ENCODE measurements at regions not wholly inside any gene's neighbourhood (a gene's known extent, or its start where the extent isn't known, plus 50 kb on each side); places are given as distances from the start of the nearest gene placed in this dataset.

DNA sequence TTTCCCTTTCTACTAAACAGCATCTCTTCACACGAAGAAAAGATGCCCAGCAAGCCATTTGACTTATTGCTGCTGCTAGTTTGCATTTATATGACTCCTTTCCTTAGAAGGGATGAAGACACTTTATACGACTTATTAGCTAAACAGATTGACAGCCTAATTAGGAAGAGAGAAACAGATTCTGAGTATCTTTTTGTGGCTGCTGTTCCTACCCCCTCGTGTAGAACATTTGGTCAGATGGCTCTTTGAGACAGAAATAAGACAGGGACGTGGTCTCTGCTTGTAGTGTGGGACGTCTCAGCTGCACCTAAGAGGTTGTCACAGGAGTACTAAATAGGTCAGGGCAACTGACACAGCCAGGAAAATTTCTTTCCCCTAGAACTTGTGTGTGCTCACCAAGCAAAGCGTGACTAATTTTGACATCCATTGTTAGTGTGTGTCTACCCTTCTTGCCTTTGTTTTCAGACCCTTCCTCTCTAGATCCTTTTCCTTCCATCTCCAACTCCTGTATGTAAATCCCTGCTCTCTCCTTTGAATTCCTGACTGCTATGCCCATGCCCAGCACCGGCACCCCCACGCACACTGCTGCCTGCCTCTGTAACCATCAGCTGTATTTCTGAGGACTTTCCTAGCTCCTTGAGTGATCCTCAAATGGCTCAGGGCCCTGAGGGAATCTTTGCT is 83.2 kb downstream of the DAD1 start (continued):
- TF ChIP-seq, protein P1, sequence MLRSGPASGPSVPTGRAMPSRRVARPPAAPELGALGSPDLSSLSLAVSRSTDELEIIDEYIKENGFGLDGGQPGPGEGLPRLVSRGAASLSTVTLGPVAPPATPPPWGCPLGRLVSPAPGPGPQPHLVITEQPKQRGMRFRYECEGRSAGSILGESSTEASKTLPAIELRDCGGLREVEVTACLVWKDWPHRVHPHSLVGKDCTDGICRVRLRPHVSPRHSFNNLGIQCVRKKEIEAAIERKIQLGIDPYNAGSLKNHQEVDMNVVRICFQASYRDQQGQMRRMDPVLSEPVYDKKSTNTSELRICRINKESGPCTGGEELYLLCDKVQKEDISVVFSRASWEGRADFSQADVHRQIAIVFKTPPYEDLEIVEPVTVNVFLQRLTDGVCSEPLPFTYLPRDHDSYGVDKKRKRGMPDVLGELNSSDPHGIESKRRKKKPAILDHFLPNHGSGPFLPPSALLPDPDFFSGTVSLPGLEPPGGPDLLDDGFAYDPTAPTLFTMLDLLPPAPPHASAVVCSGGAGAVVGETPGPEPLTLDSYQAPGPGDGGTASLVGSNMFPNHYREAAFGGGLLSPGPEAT (IDR thresholded peaks at IDR 0.05; ENCODE audit: low read depth) = peak; percentile 83
- TF ChIP-seq POU2F2 (IDR thresholded peaks at IDR 0.05; ENCODE audit: borderline replicate concordance, low read depth, low read length) (peak; percentile 9; the same call in 1 of the 3 replicates), MYC (IDR thresholded peaks at IDR 0.05; ENCODE audit: insufficient read depth, insufficient read length, insufficient replicate concordance, low read length, severe bottlenecking) (no peak), ZSCAN29 (IDR thresholded peaks at IDR 0.05) (no peak; the same call in none of the 2 replicates), ZZZ3 (IDR thresholded peaks at IDR 0.05; ENCODE audit: control insufficient read depth, insufficient read length, low read depth) (no peak), MXI1 (IDR thresholded peaks at IDR 0.05; ENCODE audit: low read depth, low read length) (peak; percentile 78), MTA2 (IDR thresholded peaks at IDR 0.05; ENCODE audit: low read depth) (peak; percentile 63), RAD21 (IDR thresholded peaks at IDR 0.05; ENCODE audit: insufficient read depth, low read depth, low read length) (0 out of 2 replicates have a peak, but pooled peaks have one; percentile 8), MEF2A (IDR thresholded peaks at IDR 0.05; ENCODE audit: insufficient read depth, low read depth, low read length) (0 out of 2 replicates have a peak, but pooled peaks have one; percentile 40), CUX1 (IDR thresholded peaks at IDR 0.05; ENCODE audit: insufficient replicate concordance, low read depth, low read length) (peak; percentile 12), IKZF2 (IDR thresholded peaks at IDR 0.05) (peak; percentile 89 to 90), NR2C1 (IDR thresholded peaks at IDR 0.05) (no peak), NFIC (IDR thresholded peaks at IDR 0.05; ENCODE audit: low read depth, low read length) (peak; percentile 64), PAX5 (IDR thresholded peaks at IDR 0.05; ENCODE audit: borderline replicate concordance, low read depth, low read length) (peak; percentile 78), NBN (IDR thresholded peaks at IDR 0.05) (peak; percentile 73; the same call in 1 of the 2 replicates), BMI1 (IDR thresholded peaks at IDR 0.05; ENCODE audit: borderline replicate concordance) (0 out of 2 replicates have a peak, but pooled peaks have one; percentile 20), SUZ12 (IDR thresholded peaks at IDR 0.05; ENCODE audit: unreplicated experiment) (no peak), ATF7 (IDR thresholded peaks at IDR 0.05; ENCODE audit: low read depth) (peak; percentile 55)
- TF ChIP-seq, protein P2, sequence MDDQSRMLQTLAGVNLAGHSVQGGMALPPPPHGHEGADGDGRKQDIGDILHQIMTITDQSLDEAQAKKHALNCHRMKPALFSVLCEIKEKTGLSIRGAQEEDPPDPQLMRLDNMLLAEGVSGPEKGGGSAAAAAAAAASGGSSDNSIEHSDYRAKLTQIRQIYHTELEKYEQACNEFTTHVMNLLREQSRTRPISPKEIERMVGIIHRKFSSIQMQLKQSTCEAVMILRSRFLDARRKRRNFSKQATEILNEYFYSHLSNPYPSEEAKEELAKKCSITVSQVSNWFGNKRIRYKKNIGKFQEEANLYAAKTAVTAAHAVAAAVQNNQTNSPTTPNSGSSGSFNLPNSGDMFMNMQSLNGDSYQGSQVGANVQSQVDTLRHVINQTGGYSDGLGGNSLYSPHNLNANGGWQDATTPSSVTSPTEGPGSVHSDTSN (IDR thresholded peaks at IDR 0.05; ENCODE audit: insufficient replicate concordance, low read depth, low read length) = peak; percentile 55
- TF ChIP-seq, protein P3, sequence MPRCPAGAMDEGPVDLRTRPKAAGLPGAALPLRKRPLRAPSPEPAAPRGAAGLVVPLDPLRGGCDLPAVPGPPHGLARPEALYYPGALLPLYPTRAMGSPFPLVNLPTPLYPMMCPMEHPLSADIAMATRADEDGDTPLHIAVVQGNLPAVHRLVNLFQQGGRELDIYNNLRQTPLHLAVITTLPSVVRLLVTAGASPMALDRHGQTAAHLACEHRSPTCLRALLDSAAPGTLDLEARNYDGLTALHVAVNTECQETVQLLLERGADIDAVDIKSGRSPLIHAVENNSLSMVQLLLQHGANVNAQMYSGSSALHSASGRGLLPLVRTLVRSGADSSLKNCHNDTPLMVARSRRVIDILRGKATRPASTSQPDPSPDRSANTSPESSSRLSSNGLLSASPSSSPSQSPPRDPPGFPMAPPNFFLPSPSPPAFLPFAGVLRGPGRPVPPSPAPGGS (IDR thresholded peaks at IDR 0.05; ENCODE audit: borderline replicate concordance, insufficient read depth, low read depth, low read length, poor library complexity, severe bottlenecking) = peak; percentile 61
